ENCODE measurements at regions not wholly inside any gene's neighbourhood (a gene's known extent, or its start where the extent isn't known, plus 50 kb on each side); places are given as distances from the start of the nearest gene placed in this dataset.

GRCh38 chr9:23447166-23447565 is 378.9 kb downstream of the ELAVL2 start:
- TF ChIP-seq POLR2A (IDR thresholded peaks at IDR 0.05) = no peak
- TF ChIP-seq, protein P1, sequence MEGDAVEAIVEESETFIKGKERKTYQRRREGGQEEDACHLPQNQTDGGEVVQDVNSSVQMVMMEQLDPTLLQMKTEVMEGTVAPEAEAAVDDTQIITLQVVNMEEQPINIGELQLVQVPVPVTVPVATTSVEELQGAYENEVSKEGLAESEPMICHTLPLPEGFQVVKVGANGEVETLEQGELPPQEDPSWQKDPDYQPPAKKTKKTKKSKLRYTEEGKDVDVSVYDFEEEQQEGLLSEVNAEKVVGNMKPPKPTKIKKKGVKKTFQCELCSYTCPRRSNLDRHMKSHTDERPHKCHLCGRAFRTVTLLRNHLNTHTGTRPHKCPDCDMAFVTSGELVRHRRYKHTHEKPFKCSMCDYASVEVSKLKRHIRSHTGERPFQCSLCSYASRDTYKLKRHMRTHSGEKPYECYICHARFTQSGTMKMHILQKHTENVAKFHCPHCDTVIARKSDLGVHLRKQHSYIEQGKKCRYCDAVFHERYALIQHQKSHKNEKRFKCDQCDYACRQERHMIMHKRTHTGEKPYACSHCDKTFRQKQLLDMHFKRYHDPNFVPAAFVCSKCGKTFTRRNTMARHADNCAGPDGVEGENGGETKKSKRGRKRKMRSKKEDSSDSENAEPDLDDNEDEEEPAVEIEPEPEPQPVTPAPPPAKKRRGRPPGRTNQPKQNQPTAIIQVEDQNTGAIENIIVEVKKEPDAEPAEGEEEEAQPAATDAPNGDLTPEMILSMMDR (IDR thresholded peaks at IDR 0.05 in 4 of 5, conservative IDR thresholded peaks at IDR 0.05 in 1 of 5) = no peak
- H3K4me1 ChIP-seq = no peaks in the 10 kb centered on the region
- ATAC-seq = no peak
- intact Hi-C loops (cut with DNase I; ENCODE audit: low total_unique reads) (no loop called here), in situ Hi-C loops (cut with MboI; ENCODE audit: low sequenced_read_pairs in 4 of 4) (no loop called here)
- no peak for DNase-seq
- no peak overlapping the region for H3K27ac ChIP-seq
- no peak overlapping the region for H3K4me3 ChIP-seq
- no peaks in the 10 kb centered on the region for H3K9me3 ChIP-seq
- no peaks in the 10 kb centered on the region for H3K36me3 ChIP-seq
- no peaks in the 10 kb centered on the region for H3K27me3 ChIP-seq

GRCh38 chr9:23447944-23448343 is 378.1 kb downstream of the ELAVL2 start:
- intact Hi-C loops (cut with DNase I; ENCODE audit: low total_unique reads) = no loop called here
- Histone ChIP-seq H3K27me3 (no peaks in the 10 kb centered on the region), H3K36me3 (no peaks in the 10 kb centered on the region), H3K27ac (no peak overlapping the region), H3K4me1 (no peaks in the 10 kb centered on the region), H3K4me3 (no peak overlapping the region), H3K9me3 (no peaks in the 10 kb centered on the region)
- in situ Hi-C loops (cut with MboI; ENCODE audit: low sequenced_read_pairs in 4 of 4) = no loop called here
- ATAC-seq = no peak
- no peak for TF ChIP-seq POLR2A (IDR thresholded peaks at IDR 0.05)
- TF ChIP-seq, protein P1 (IDR thresholded peaks at IDR 0.05 in 4 of 5, conservative IDR thresholded peaks at IDR 0.05 in 1 of 5) = no peak
- no peak for DNase-seq

DNA sequence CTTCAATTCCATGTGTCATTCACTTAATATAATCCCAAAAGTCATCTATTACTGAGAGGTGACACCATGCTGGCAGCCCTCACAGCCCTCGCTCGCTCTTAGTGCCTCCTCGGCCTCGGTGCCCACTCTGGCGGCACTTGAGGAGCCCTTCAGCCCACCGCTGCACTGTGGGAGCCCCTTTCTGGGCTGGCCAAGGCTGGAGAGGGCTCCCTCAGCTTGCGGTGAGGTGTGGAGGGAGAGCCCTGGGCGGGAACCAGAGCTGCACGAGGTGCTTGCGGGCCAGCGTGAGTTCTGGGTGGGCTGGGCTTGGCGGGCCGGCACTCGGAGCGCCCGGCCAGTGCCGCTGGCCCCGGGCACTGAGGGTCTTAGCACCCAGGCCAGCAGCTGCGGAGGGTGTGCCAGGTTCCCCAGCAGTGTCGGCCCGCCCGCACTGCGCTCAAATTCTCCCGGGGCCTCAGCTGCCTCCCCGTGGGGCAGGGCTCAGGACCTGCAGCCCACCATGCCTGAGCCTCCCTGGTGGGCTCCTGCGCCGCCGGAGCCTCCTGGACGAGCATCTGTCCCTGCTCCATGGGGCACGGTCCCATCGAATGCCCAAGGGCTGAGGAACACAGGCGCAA is 374.1 kb downstream of the ELAVL2 start:
- intact Hi-C loops (cut with DNase I; ENCODE audit: low total_unique reads) (no loop called here), in situ Hi-C loops (cut with MboI; ENCODE audit: low sequenced_read_pairs in 4 of 4) (no loop called here)
- no peak for ATAC-seq
- Histone ChIP-seq H3K36me3 (no peaks in the 10 kb centered on the region), H3K9me3 (no peaks in the 10 kb centered on the region), H3K4me1 (no peaks in the 10 kb centered on the region), H3K27ac (no peak overlapping the region), H3K4me3 (no peak overlapping the region), H3K27me3 (no peaks in the 10 kb centered on the region)
- no peak for DNase-seq
- TF ChIP-seq POLR2A (IDR thresholded peaks at IDR 0.05) = no peak
- TF ChIP-seq, protein P1 (IDR thresholded peaks at IDR 0.05 in 4 of 5, conservative IDR thresholded peaks at IDR 0.05 in 1 of 5) = no peak

DNA sequence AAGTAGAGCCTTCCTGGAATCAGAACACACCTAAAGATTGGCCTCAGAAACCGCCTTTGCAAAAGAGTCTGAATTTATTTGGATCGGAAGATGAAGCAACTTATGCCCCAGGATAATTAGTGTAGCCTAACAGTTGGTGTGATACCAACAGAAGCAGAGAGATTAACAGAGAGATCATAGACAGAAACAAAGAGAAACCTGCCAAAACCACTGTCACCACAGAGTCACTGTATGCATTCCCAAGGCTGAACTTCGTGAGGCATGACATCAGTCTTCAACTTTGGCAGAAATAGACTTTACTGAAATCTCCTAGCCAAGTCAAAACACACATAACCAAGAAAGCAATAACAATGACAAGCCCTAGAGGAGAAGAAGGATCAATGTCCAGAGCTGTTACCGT is 361.8 kb downstream of the ELAVL2 start:
- in situ Hi-C loops (cut with MboI; ENCODE audit: low sequenced_read_pairs in 4 of 4) (no loop called here), intact Hi-C loops (cut with DNase I; ENCODE audit: low total_unique reads) (no loop called here)
- Histone ChIP-seq H3K4me1 (no peaks in the 10 kb centered on the region), H3K27me3 (no peaks in the 10 kb centered on the region), H3K9me3 (no peaks in the 10 kb centered on the region), H3K36me3 (no peaks in the 10 kb centered on the region), H3K27ac (no peak overlapping the region), H3K4me3 (no peak overlapping the region)
- ATAC-seq (no peak), DNase-seq (no peak)
- no peak for TF ChIP-seq POLR2A (IDR thresholded peaks at IDR 0.05)
- TF ChIP-seq, protein P1 (IDR thresholded peaks at IDR 0.05 in 4 of 5, conservative IDR thresholded peaks at IDR 0.05 in 1 of 5) = no peak

DNA sequence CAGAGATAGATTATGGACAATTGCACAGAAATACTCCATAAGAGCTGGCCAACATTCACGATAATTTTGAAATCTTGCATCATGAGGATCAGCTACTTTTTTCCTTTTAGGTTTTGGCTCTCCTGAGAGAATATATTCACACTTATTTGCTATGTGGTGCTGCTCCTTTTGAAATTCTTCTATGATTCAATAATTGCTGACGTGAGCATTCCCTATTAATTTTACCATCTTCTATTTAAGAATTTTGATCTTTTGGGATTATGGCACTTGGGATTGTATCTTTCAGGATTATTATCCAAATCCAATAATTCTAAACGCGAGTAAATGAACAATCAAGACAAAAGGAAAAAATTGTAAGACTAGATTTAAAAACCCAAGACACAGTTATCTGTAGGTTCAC is 358.8 kb downstream of the ELAVL2 start:
- Histone ChIP-seq H3K4me3 (no peak overlapping the region), H3K27ac (no peak overlapping the region), H3K4me1 (no peaks in the 10 kb centered on the region), H3K27me3 (no peaks in the 10 kb centered on the region), H3K36me3 (no peaks in the 10 kb centered on the region), H3K9me3 (no peaks in the 10 kb centered on the region)
- in situ Hi-C loops (cut with MboI; ENCODE audit: low sequenced_read_pairs in 4 of 4) (no loop called here), intact Hi-C loops (cut with DNase I; ENCODE audit: low total_unique reads) (no loop called here)
- DNase-seq (no peak), ATAC-seq (no peak)
- TF ChIP-seq, protein P1 (IDR thresholded peaks at IDR 0.05 in 4 of 5, conservative IDR thresholded peaks at IDR 0.05 in 1 of 5) = no peak
- TF ChIP-seq POLR2A (IDR thresholded peaks at IDR 0.05) = no peak

Data from gastrocnemius medialis (tissue), 4 donors.